ENCODE measurements at regions not wholly inside any gene's neighbourhood (a gene's known extent, or its start where the extent isn't known, plus 50 kb on each side); places are given as distances from the start of the nearest gene placed in this dataset.

GRCh38 chr5:52603778-52604554, 183.8 kb upstream of the ITGA1 start:
- Histone ChIP-seq H3K4me2 (ENCODE audit: low read depth, low read length) (no peak overlapping the region), H3K9me2 (replicated peaks; ENCODE audit: insufficient read depth, low read length) (no peaks in the 10 kb centered on the region), H4K20me1 (ENCODE audit: insufficient read depth, low read length) (no peaks in the 10 kb centered on the region), H3K9ac (ENCODE audit: low read length) (no peak overlapping the region), H3K36me3 (replicated peaks; ENCODE audit: insufficient read depth, low read length) (no peaks in the 10 kb centered on the region), H3K4me1 (ENCODE audit: low read length) (no peaks in the 10 kb centered on the region), H3F3A (ENCODE audit: insufficient read depth, low read length) (no peaks in the 10 kb centered on the region), H2AFZ (ENCODE audit: low read length) (no peak overlapping the region), H3K9me3 (replicated peaks; ENCODE audit: insufficient read depth, low read length) (no peaks in the 10 kb centered on the region), H3K27me3 (replicated peaks; ENCODE audit: insufficient read depth, low read length) (no peaks in the 10 kb centered on the region), H3K4me3 (ENCODE audit: low read length) (no peak overlapping the region), H3K79me2 (ENCODE audit: low read length) (no peaks in the 10 kb centered on the region), H3K27ac (ENCODE audit: low read length) (no peak overlapping the region)
- DNase-seq = no peak
- TF ChIP-seq EZH2 (optimal IDR thresholded peaks at IDR 0.05; ENCODE audit: low read depth, low read length) (no peak), EZH2phosphoT487 (IDR thresholded peaks at IDR 0.05; ENCODE audit: low read length) (no peak), CTCF (IDR thresholded peaks at IDR 0.05; ENCODE audit: low read length) (no peak)

GRCh38 chr5:52605317-52606313, 182.1 kb upstream of the ITGA1 start:
- H3K4me2 ChIP-seq (ENCODE audit: low read depth, low read length) = no peak overlapping the region
- H3K27me3 ChIP-seq (replicated peaks; ENCODE audit: insufficient read depth, low read length) = no peaks in the 10 kb centered on the region
- H3K9me3 ChIP-seq (replicated peaks; ENCODE audit: insufficient read depth, low read length) = no peaks in the 10 kb centered on the region
- H3K9me2 ChIP-seq (replicated peaks; ENCODE audit: insufficient read depth, low read length) = no peaks in the 10 kb centered on the region
- H3K9ac ChIP-seq (ENCODE audit: low read length) = no peak overlapping the region
- no peak for DNase-seq
- no peaks in the 10 kb centered on the region for H4K20me1 ChIP-seq (ENCODE audit: insufficient read depth, low read length)
- TF ChIP-seq EZH2 (optimal IDR thresholded peaks at IDR 0.05; ENCODE audit: low read depth, low read length) (no peak), EZH2phosphoT487 (IDR thresholded peaks at IDR 0.05; ENCODE audit: low read length) (no peak), CTCF (IDR thresholded peaks at IDR 0.05; ENCODE audit: low read length) (no peak)
- no peaks in the 10 kb centered on the region for H3K36me3 ChIP-seq (replicated peaks; ENCODE audit: insufficient read depth, low read length)
- no peak overlapping the region for H3K4me3 ChIP-seq (ENCODE audit: low read length)
- H3K4me1 ChIP-seq (ENCODE audit: low read length) = no peaks in the 10 kb centered on the region
- H3F3A ChIP-seq (ENCODE audit: insufficient read depth, low read length) = no peaks in the 10 kb centered on the region
- H2AFZ ChIP-seq (ENCODE audit: low read length) = no peak overlapping the region
- H3K79me2 ChIP-seq (ENCODE audit: low read length) = no peaks in the 10 kb centered on the region
- no peak overlapping the region for H3K27ac ChIP-seq (ENCODE audit: low read length)

- Histone ChIP-seq H3K4me2 (ENCODE audit: low read depth, low read length) (no peak overlapping the region), H3K27ac (ENCODE audit: low read length) (no peak overlapping the region), H3K79me2 (ENCODE audit: low read length) (no peaks in the 10 kb centered on the region), H3K9me2 (replicated peaks; ENCODE audit: insufficient read depth, low read length) (no peaks in the 10 kb centered on the region), H2AFZ (ENCODE audit: low read length) (no peak overlapping the region), H3K27me3 (replicated peaks; ENCODE audit: insufficient read depth, low read length) (no peaks in the 10 kb centered on the region), H3K4me3 (ENCODE audit: low read length) (no peak overlapping the region), H3K9ac (ENCODE audit: low read length) (no peak overlapping the region), H3K4me1 (ENCODE audit: low read length) (no peaks in the 10 kb centered on the region), H3F3A (ENCODE audit: insufficient read depth, low read length) (no peaks in the 10 kb centered on the region), H4K20me1 (ENCODE audit: insufficient read depth, low read length) (no peaks in the 10 kb centered on the region), H3K9me3 (replicated peaks; ENCODE audit: insufficient read depth, low read length) (no peaks in the 10 kb centered on the region), H3K36me3 (replicated peaks; ENCODE audit: insufficient read depth, low read length) (no peaks in the 10 kb centered on the region)
- no peak for DNase-seq
- TF ChIP-seq CTCF (IDR thresholded peaks at IDR 0.05; ENCODE audit: low read length) (no peak), EZH2phosphoT487 (IDR thresholded peaks at IDR 0.05; ENCODE audit: low read length) (no peak), EZH2 (optimal IDR thresholded peaks at IDR 0.05; ENCODE audit: low read depth, low read length) (no peak)
Observed at GRCh38 chr5:52607227-52607824, 180.4 kb upstream of the ITGA1 start.
